ENCODE measurements at regions not wholly inside any gene's neighbourhood (a gene's known extent, or its start where the extent isn't known, plus 50 kb on each side); places are given as distances from the start of the nearest gene placed in this dataset.

DNA sequence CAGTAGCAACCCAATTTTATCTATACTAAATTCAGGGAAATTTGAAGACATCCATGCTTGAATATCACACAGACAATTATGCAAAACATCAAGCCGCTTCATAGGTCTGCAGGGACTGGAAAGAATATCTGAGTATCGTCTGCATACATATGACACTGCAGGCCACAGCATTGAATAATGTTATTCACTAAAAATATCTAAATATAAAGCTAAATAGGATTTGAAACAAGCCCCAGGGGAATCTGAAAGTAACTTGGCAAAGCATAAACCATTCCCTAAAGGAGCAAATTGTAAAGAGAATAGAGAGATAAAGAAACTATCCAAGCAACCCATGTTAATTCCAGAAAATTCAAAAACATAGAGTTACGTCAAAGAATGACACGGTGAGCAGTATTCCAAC is 1251.0 kb downstream of the PCDH17 start:
- Histone ChIP-seq H3K27me3 (ENCODE audit: control insufficient read depth, low read length) (no peaks in the 10 kb centered on the region), H3K9me2 (replicated peaks; ENCODE audit: control insufficient read depth, low read length) (no peaks in the 10 kb centered on the region; the same call in 1 of the 2 replicates), H3K4me3 (ENCODE audit: low read length) (no peak overlapping the region), H4K20me1 (ENCODE audit: control insufficient read depth, insufficient read depth, low read depth, low read length) (no peaks in the 10 kb centered on the region), H3K79me2 (ENCODE audit: control insufficient read depth, low read length) (no peaks in the 10 kb centered on the region), H3K4me1 (ENCODE audit: control insufficient read depth, low read length) (no peaks in the 10 kb centered on the region), H3K9me3 (ENCODE audit: control insufficient read depth, insufficient read depth, low read length) (no peaks in the 10 kb centered on the region), H3K4me2 (ENCODE audit: low read length) (no peak overlapping the region), H3K36me3 (ENCODE audit: control insufficient read depth, low read length) (no peaks in the 10 kb centered on the region), H3F3A (ENCODE audit: control insufficient read depth, insufficient read depth) (no peaks in the 10 kb centered on the region), H3K27ac (ENCODE audit: low read depth, low read length) (no peak overlapping the region)
- TF ChIP-seq CTCF (IDR thresholded peaks at IDR 0.05; ENCODE audit: low read depth, low read length, poor library complexity, severe bottlenecking) (no peak), EZH2phosphoT487 (IDR thresholded peaks at IDR 0.05; ENCODE audit: borderline replicate concordance, low read length) (no peak)

- Histone ChIP-seq H3K9me3 (ENCODE audit: control insufficient read depth, insufficient read depth, low read length) (no peaks in the 10 kb centered on the region), H3K4me1 (ENCODE audit: control insufficient read depth, low read length) (no peaks in the 10 kb centered on the region), H3K9me2 (replicated peaks; ENCODE audit: control insufficient read depth, low read length) (no peaks in the 10 kb centered on the region), H3K4me3 (ENCODE audit: low read length) (no peak overlapping the region), H3K27me3 (ENCODE audit: control insufficient read depth, low read length) (no peaks in the 10 kb centered on the region), H3K79me2 (ENCODE audit: control insufficient read depth, low read length) (no peaks in the 10 kb centered on the region), H3K4me2 (ENCODE audit: low read length) (no peak overlapping the region), H3K36me3 (ENCODE audit: control insufficient read depth, low read length) (no peaks in the 10 kb centered on the region), H3F3A (ENCODE audit: control insufficient read depth, insufficient read depth) (no peaks in the 10 kb centered on the region), H3K27ac (ENCODE audit: low read depth, low read length) (no peak overlapping the region), H4K20me1 (ENCODE audit: control insufficient read depth, insufficient read depth, low read depth, low read length) (no peaks in the 10 kb centered on the region)
- TF ChIP-seq EZH2phosphoT487 (IDR thresholded peaks at IDR 0.05; ENCODE audit: borderline replicate concordance, low read length): no peak
- no peak for TF ChIP-seq CTCF (IDR thresholded peaks at IDR 0.05; ENCODE audit: low read depth, low read length, poor library complexity, severe bottlenecking)
Observed at GRCh38 chr13:58883405-58883804, 1251.9 kb downstream of the PCDH17 start.

DNA sequence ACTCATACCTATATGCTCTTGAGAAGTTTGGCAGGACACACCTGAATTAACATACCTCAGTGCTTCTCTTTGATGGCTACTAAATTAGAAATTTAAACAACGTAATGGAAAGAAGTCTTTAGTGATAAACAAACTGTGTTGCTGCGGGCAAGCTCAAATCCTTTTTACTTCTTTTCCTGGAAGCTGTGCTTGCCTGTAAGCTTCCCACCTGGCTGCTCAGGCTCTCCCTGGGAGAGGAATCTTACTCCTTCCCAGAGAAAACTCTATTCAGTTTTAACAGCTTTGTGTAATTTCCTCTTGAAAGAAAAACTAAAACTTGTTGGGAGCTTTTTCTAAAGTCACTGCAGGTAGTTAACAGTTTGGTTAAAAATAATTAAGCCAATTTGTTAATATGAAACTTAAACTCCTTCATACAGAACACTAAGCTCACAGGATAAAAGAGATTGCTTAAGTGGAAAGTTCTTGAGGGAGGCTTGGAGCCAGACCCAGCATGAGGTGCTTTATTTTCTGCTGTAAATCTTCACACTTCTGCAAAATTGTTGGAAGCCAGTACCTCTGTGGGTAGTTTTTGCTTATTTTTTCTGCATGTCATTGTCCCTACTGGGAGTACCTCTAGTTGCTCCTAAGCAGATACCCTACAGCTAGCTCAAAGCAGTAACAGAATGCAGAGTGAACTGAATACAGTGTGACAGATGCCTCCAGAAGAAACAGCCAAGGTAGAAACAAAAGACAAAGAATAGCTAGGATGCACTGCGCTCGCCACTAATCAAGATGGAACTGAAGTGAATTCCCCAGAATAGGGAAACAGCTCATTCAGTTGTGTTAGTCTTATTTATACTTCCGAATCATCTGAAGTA is 1253.0 kb downstream of the PCDH17 start:
- Histone ChIP-seq H3K27ac (ENCODE audit: low read depth, low read length) (no peak overlapping the region), H3K27me3 (ENCODE audit: control insufficient read depth, low read length) (no peaks in the 10 kb centered on the region), H3K36me3 (ENCODE audit: control insufficient read depth, low read length) (no peaks in the 10 kb centered on the region), H3K79me2 (ENCODE audit: control insufficient read depth, low read length) (no peaks in the 10 kb centered on the region), H3K4me1 (ENCODE audit: control insufficient read depth, low read length) (no peaks in the 10 kb centered on the region), H4K20me1 (ENCODE audit: control insufficient read depth, insufficient read depth, low read depth, low read length) (no peaks in the 10 kb centered on the region), H3K9me2 (replicated peaks; ENCODE audit: control insufficient read depth, low read length) (no peaks in the 10 kb centered on the region), H3F3A (ENCODE audit: control insufficient read depth, insufficient read depth) (no peaks in the 10 kb centered on the region), H3K9me3 (ENCODE audit: control insufficient read depth, insufficient read depth, low read length) (no peaks in the 10 kb centered on the region), H3K4me2 (ENCODE audit: low read length) (no peak overlapping the region), H3K4me3 (ENCODE audit: low read length) (no peak overlapping the region)
- no peak for TF ChIP-seq EZH2phosphoT487 (IDR thresholded peaks at IDR 0.05; ENCODE audit: borderline replicate concordance, low read length)
- TF ChIP-seq CTCF (IDR thresholded peaks at IDR 0.05; ENCODE audit: low read depth, low read length, poor library complexity, severe bottlenecking): no peak

Measured in DOHH2 (cell line).